ENCODE measurements at regions not wholly inside any gene's neighbourhood (a gene's known extent, or its start where the extent isn't known, plus 50 kb on each side); places are given as distances from the start of the nearest gene placed in this dataset.

- no peaks in the 10 kb centered on the region for H3K27me3 ChIP-seq
- TF ChIP-seq EP300 (IDR thresholded peaks at IDR 0.05) (no peak), CTCF (IDR thresholded peaks at IDR 0.05) (no peak), POLR2A (IDR thresholded peaks at IDR 0.05) (no peak)
- H3K27ac ChIP-seq, result no peak overlapping the region
- H3K9me3 ChIP-seq, result no peaks in the 10 kb centered on the region
- intact Hi-C loops (cut with DNase I), result no loop called here
- H3K36me3 ChIP-seq, result no peaks in the 10 kb centered on the region
- H3K4me3 ChIP-seq, result no peak overlapping the region
- DNase-seq, result no peak
- no peaks in the 10 kb centered on the region for H3K4me1 ChIP-seq (ENCODE audit: insufficient read depth)
- WGBS, 3 donors, result 84 to 89% (median 87%) methylated on average over 7 of the region's 7 CpGs
Observed at GRCh38 chr9:81113453-81114124, 575.8 kb downstream of the TLE1 start.

GRCh38 chr9:81112627-81113452, 576.5 kb downstream of the TLE1 start:
- 70 to 83% (median 74%) methylated on average over 7 of the region's 7 CpGs for WGBS, 3 donors

GRCh38 chr9:81108821-81109220, 580.5 kb downstream of the TLE1 start:
- Histone ChIP-seq H3K27me3 (no peaks in the 10 kb centered on the region), H3K36me3 (no peaks in the 10 kb centered on the region), H3K27ac (no peak overlapping the region), H3K4me3 (no peak overlapping the region), H3K9me3 (no peaks in the 10 kb centered on the region), H3K4me1 (ENCODE audit: insufficient read depth) (no peaks in the 10 kb centered on the region)
- TF ChIP-seq EP300 (IDR thresholded peaks at IDR 0.05) (no peak), CTCF (IDR thresholded peaks at IDR 0.05) (no peak), POLR2A (IDR thresholded peaks at IDR 0.05) (no peak)
- WGBS, 3 donors, result 78 to 91% (median 84%) methylated on average over 1 of the region's 1 CpG
- DNase-seq, result no peak
- intact Hi-C loops (cut with DNase I), result no loop called here

More at GRCh38 chr9:81112627-81113452, 576.5 kb downstream of the TLE1 start:
- TF ChIP-seq CTCF (IDR thresholded peaks at IDR 0.05), result no peak
- no peak for TF ChIP-seq POLR2A (IDR thresholded peaks at IDR 0.05)
- TF ChIP-seq EP300 (IDR thresholded peaks at IDR 0.05), result no peak
- no peak overlapping the region for H3K27ac ChIP-seq
- H3K27me3 ChIP-seq, result no peaks in the 10 kb centered on the region
- no peaks in the 10 kb centered on the region for H3K9me3 ChIP-seq
- no peak for DNase-seq
- no peaks in the 10 kb centered on the region for H3K36me3 ChIP-seq
- no peak overlapping the region for H3K4me3 ChIP-seq
- intact Hi-C loops (cut with DNase I), result no loop called here
- no peaks in the 10 kb centered on the region for H3K4me1 ChIP-seq (ENCODE audit: insufficient read depth)

GRCh38 chr9:81108391-81108790, 581.0 kb downstream of the TLE1 start:
- H3K9me3 ChIP-seq, result no peaks in the 10 kb centered on the region
- no peak for TF ChIP-seq CTCF (IDR thresholded peaks at IDR 0.05)
- no peak for TF ChIP-seq POLR2A (IDR thresholded peaks at IDR 0.05)
- no peak for TF ChIP-seq EP300 (IDR thresholded peaks at IDR 0.05)
- 44 to 57% (median 44%) methylated on average over 1 of the region's 1 CpG for WGBS, 3 donors

More at GRCh38 chr9:81108391-81108790, 581.0 kb downstream of the TLE1 start:
- Histone ChIP-seq H3K4me1 (ENCODE audit: insufficient read depth) (no peaks in the 10 kb centered on the region), H3K27ac (no peak overlapping the region), H3K36me3 (no peaks in the 10 kb centered on the region), H3K27me3 (no peaks in the 10 kb centered on the region), H3K4me3 (no peak overlapping the region)
- no peak for DNase-seq
- intact Hi-C loops (cut with DNase I), result no loop called here
